GM20000 (cell line): ENCODE measurements at regions not wholly inside any gene's neighbourhood (a gene's known extent, or its start where the extent isn't known, plus 50 kb on each side); places are given as distances from the start of the nearest gene placed in this dataset.
"Not testable (repeated sequence)": the region's sequence is repeated elsewhere in the genome, so short reads cannot be mapped to it uniquely, and the experiment has no call there.

ENCODE experiments used
- DNase-seq: peaks from one replicate; pipeline ENCODE4 v3.0.0; 2012; ENCODE audit warnings: low spot score
- CTCF ChIP-seq: IDR thresholded peaks from 2 replicates; pipeline ENCODE4 v1.5.1; 2012; ENCODE audit warnings: mild to moderate bottlenecking, control low read depth; ENCODE audit errors: extremely low read depth, missing control alignments

DNA sequence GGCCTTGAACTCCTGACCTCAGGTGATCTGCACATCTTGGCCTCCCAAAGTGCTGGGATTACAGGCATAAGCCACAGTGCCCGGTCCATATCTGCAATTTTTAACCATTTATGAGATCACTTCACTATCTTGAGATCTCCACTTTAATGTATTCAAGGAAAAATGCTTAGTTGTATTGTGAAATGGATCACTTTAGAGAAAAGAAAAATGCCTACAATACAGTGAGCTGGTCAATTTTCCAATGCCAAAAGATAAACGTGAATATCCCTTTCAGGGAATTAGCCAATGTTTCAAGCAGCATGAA is 82.8 kb upstream of the ZNF217 start:
- TF ChIP-seq CTCF, result no peak
- DNase-seq, result no peak

GRCh38 chr20:53672484-53673129 is 79.0 kb upstream of the ZNF217 start:
- DNase-seq, result no peak
- TF ChIP-seq CTCF, result no peak

DNA sequence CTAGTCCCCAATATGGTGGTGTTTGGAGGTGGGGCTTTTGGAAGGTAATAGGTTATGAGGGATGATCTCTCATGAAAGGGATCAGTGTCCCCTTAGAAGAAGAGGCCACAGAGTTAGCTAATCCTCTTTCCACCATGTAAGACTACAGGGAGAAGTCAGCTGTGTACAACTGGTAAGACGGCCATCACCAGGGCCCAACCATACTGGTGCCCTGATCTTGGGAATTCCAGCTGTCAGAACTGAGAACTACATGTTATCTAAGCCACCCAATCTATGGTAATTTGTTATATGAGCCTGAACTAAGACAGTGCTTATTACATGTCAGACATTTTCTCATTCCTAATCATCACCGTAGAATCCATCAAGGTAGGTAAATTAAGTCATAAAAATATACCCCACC is 77.7 kb upstream of the ZNF217 start:
- no peak for DNase-seq
- TF ChIP-seq CTCF, result no peak

DNA sequence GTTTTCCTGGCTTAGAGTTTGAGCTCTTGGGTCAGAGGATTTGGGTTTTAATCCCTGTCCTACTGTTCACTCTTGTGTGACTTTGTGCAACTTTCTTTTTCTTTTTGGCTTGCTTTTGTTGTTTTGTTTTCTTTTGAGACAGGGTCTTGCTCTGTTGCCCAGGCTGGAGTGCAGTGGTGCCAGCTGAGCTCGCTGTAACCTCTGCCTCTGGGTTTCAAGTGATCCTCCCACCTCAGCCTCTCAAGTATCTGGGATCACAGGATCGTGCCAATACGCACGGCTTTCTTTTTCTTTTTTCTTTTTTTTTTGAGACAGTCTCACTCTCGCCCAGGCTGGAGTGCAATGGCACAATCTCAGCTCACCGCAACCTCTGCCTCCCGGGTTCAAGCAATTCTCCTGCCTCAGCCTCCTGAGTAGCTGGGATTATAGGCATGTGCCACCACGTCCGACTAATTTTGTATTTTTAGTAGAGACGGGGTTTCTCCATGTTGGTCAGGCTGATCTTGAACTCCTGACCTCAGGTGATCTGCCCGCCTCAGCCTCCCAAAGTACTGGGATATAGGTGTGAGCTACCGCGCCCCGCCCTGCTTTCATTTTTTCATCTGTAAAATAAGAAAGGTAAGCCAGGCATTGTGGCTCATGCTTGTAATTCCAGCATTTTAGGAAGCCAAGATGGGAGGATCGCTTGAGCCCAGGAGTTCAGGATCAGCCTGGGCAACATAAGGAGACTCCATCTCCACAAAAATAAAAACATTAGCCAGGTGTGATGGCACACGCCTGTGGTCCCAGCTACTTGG is 76.1 kb upstream of the ZNF217 start:
- DNase-seq, result not testable (repeated sequence)

GRCh38 chr20:53668992-53669391 is 75.4 kb upstream of the ZNF217 start:
- TF ChIP-seq CTCF, result no peak
- no peak for DNase-seq

- peak; percentile 1 for DNase-seq
- TF ChIP-seq CTCF, result no peak
Observed at GRCh38 chr20:53666144-53666543, 72.5 kb upstream of the ZNF217 start.

- TF ChIP-seq CTCF, result no peak
- DNase-seq, result no peak
Observed at GRCh38 chr20:53664121-53664520, 70.5 kb upstream of the ZNF217 start.

- DNase-seq, result not testable (repeated sequence)
Observed at GRCh38 chr20:53663521-53663920, 69.9 kb upstream of the ZNF217 start.
